ENCODE measurements at regions not wholly inside any gene's neighbourhood (a gene's known extent, or its start where the extent isn't known, plus 50 kb on each side); places are given as distances from the start of the nearest gene placed in this dataset.

DNA sequence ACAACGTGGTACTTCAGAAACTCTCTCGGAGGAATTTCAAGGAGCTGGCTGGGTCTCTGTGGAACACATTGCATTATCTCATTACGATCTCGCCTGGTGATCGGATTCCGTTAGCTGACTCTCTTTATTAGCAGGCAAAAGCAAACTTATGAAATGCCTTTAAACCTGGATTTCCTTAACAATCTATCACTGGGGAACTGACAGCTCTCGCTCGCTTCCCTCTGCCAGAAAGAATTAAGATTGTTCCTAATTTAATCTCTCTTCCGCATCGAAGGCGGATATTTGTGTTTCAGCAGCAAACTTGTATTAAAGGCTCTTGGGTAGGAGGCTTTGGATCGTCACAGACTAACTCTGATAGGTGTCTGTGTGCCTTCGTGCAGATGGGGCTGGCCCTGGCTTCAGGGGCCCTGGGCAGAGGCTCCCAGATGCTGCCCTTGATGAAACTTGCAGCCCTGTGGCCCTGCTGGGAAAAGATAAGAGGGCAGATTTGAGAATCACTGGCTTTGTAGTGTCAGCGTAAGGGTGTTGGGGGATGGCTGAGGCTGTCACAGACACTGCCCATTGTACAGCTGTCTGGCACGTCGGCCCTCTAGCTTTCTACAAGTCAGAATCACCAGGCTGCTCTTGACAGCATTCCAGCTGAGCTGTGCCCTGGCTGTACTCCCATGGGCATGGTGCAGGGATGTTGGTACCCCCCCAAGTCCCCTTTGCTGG lies 162.2 kb upstream of the NECTIN1 start:
- H3K27me3 ChIP-seq (ENCODE audit: control insufficient read depth in 2 of 2, insufficient read depth in 2 of 2, low read length in 2 of 2) = peaks cover 0 to 2% of the 10 kb centered on the region in 2 donors
- H3K27ac ChIP-seq (ENCODE audit: low read depth in 2 of 2, low read length in 2 of 2) = no peak overlapping the region
- no peak overlapping the region for H3K9ac ChIP-seq (ENCODE audit: low read depth in 1 of 2, low read length in 2 of 2)
- H3K36me3 ChIP-seq (ENCODE audit: control insufficient read depth in 2 of 2, insufficient read depth in 2 of 2, low read length in 2 of 2) = no peaks in the 10 kb centered on the region
- no peak overlapping the region for H3K4me3 ChIP-seq (ENCODE audit: low read length in 2 of 2)
- H3K9me3 ChIP-seq (ENCODE audit: control insufficient read depth in 2 of 2, low read length in 2 of 2) = no peaks in the 10 kb centered on the region
- H3K4me1 ChIP-seq (ENCODE audit: control insufficient read depth in 2 of 2, insufficient read depth in 2 of 2, low read length in 2 of 2) = peaks cover 3 to 19% of the 10 kb centered on the region in 2 donors

DNA sequence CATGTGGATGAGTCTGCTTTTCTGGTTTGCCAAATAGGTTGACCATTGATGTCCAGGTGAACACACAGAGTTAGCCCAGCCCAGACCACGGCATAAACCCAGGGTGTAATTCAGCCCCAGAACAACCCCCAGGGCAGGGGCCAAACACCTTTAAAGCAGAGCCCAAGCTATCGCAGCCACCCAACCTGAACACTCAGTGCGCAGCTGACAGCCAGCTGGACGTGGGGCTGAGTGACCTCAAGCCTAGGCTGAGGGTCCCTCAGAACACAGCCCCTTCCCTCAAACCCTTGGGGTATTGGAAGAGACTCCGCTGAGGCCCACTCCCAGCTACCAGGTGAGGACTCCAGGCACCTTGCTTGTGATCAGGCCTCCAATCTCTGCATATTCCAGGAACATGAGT lies 161.5 kb upstream of the NECTIN1 start:
- Histone ChIP-seq H3K9me3 (ENCODE audit: control insufficient read depth in 2 of 2, low read length in 2 of 2) (no peaks in the 10 kb centered on the region), H3K27me3 (ENCODE audit: control insufficient read depth in 2 of 2, insufficient read depth in 2 of 2, low read length in 2 of 2) (peaks cover 0 to 2% of the 10 kb centered on the region in 2 donors), H3K4me1 (ENCODE audit: control insufficient read depth in 2 of 2, insufficient read depth in 2 of 2, low read length in 2 of 2) (peaks cover 3 to 22% of the 10 kb centered on the region in 2 donors), H3K9ac (ENCODE audit: low read depth in 1 of 2, low read length in 2 of 2) (no peak overlapping the region), H3K36me3 (ENCODE audit: control insufficient read depth in 2 of 2, insufficient read depth in 2 of 2, low read length in 2 of 2) (no peaks in the 10 kb centered on the region), H3K4me3 (ENCODE audit: low read length in 2 of 2) (no peak overlapping the region), H3K27ac (ENCODE audit: low read depth in 2 of 2, low read length in 2 of 2) (no peak overlapping the region)

DNA sequence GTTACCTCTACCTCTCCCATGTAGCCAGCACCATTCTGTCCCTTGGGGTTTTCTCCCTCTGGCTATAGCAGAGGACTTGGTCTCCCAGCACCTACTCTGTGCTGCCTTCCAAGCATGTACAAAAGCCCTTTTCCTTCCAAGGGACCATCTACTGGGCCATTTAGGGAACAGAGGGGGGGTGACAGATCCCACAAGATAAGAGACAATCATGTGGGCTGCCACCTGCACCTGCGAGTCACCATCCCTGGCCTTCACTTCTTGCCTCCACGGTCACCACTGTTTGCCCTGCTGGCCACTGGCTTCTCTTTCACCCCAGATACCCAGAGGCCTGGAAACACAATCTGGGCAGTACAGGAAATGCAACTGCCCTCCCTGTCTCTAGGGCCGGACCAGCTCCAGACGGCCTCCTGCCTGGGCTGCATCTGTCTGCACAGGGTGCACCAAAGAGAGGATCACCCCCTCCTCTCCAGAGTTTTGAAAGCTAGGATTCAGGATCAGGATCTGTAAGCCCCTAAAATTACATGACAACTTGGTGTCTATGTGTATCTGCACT lies 160.8 kb upstream of the NECTIN1 start:
- no peak overlapping the region for H3K4me3 ChIP-seq (ENCODE audit: low read length in 2 of 2)
- no peak overlapping the region for H3K27ac ChIP-seq (ENCODE audit: low read depth in 2 of 2, low read length in 2 of 2)
- H3K9ac ChIP-seq (ENCODE audit: low read depth in 1 of 2, low read length in 2 of 2) = no peak overlapping the region
- peaks cover 3 to 22% of the 10 kb centered on the region in 2 donors for H3K4me1 ChIP-seq (ENCODE audit: control insufficient read depth in 2 of 2, insufficient read depth in 2 of 2, low read length in 2 of 2)
- no peaks in the 10 kb centered on the region for H3K9me3 ChIP-seq (ENCODE audit: control insufficient read depth in 2 of 2, low read length in 2 of 2)
- H3K36me3 ChIP-seq (ENCODE audit: control insufficient read depth in 2 of 2, insufficient read depth in 2 of 2, low read length in 2 of 2) = no peaks in the 10 kb centered on the region
- peaks cover 0 to 2% of the 10 kb centered on the region in 2 donors for H3K27me3 ChIP-seq (ENCODE audit: control insufficient read depth in 2 of 2, insufficient read depth in 2 of 2, low read length in 2 of 2)

DNA sequence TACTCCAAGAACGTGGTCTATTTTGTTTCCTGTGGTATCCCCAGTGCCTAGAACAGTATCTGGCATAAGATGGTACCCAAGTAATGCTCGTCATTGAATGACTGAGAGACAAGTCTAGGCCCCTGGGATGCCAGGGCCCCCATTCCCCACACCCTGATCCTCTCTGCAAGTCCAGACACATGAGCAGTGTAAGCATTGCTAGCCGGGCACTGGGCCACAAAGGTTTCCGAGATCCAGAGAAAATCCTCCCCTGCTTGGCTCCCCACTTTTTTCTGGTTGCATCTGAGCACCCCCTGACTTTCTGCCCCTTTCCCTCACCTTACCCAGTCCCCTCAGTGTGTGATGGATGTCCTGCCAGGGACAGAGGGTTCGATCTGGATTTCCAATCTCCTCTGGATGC lies 160.1 kb upstream of the NECTIN1 start:
- H3K27ac ChIP-seq (ENCODE audit: low read depth in 2 of 2, low read length in 2 of 2) = no peak overlapping the region
- peaks cover 0 to 2% of the 10 kb centered on the region in 2 donors for H3K27me3 ChIP-seq (ENCODE audit: control insufficient read depth in 2 of 2, insufficient read depth in 2 of 2, low read length in 2 of 2)
- peaks cover 3 to 22% of the 10 kb centered on the region in 2 donors for H3K4me1 ChIP-seq (ENCODE audit: control insufficient read depth in 2 of 2, insufficient read depth in 2 of 2, low read length in 2 of 2)
- no peaks in the 10 kb centered on the region for H3K9me3 ChIP-seq (ENCODE audit: control insufficient read depth in 2 of 2, low read length in 2 of 2)
- H3K4me3 ChIP-seq (ENCODE audit: low read length in 2 of 2) = no peak overlapping the region
- H3K36me3 ChIP-seq (ENCODE audit: control insufficient read depth in 2 of 2, insufficient read depth in 2 of 2, low read length in 2 of 2) = no peaks in the 10 kb centered on the region
- no peak overlapping the region for H3K9ac ChIP-seq (ENCODE audit: low read depth in 1 of 2, low read length in 2 of 2)

DNA sequence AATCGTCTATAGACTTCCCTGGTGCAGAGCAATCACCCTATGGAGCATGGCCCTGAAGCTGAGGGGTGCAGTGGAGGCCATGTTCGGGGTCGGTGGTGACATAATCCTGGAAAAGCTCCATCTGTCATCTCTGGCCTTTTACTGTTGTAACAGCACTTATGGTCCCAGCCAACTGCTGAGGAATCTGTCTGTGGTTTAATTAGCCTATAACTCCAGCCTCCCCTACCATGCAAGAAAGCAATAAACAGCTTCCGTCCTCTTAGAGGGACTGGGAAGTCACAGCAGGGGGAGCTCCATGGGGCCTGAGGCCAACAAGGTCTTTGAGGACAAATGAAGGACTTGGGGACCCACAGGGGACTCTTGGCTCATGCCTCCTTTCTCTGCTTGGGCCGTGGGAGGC lies 159.1 kb upstream of the NECTIN1 start:
- peaks cover 0 to 2% of the 10 kb centered on the region in 2 donors for H3K27me3 ChIP-seq (ENCODE audit: control insufficient read depth in 2 of 2, insufficient read depth in 2 of 2, low read length in 2 of 2)
- no peak overlapping the region for H3K4me3 ChIP-seq (ENCODE audit: low read length in 2 of 2)
- H3K27ac ChIP-seq (ENCODE audit: low read depth in 2 of 2, low read length in 2 of 2) = no peak overlapping the region
- no peaks in the 10 kb centered on the region for H3K36me3 ChIP-seq (ENCODE audit: control insufficient read depth in 2 of 2, insufficient read depth in 2 of 2, low read length in 2 of 2)
- H3K9me3 ChIP-seq (ENCODE audit: control insufficient read depth in 2 of 2, low read length in 2 of 2) = no peaks in the 10 kb centered on the region
- peaks cover 3 to 22% of the 10 kb centered on the region in 2 donors for H3K4me1 ChIP-seq (ENCODE audit: control insufficient read depth in 2 of 2, insufficient read depth in 2 of 2, low read length in 2 of 2)
- H3K9ac ChIP-seq (ENCODE audit: low read depth in 1 of 2, low read length in 2 of 2) = no peak overlapping the region

DNA sequence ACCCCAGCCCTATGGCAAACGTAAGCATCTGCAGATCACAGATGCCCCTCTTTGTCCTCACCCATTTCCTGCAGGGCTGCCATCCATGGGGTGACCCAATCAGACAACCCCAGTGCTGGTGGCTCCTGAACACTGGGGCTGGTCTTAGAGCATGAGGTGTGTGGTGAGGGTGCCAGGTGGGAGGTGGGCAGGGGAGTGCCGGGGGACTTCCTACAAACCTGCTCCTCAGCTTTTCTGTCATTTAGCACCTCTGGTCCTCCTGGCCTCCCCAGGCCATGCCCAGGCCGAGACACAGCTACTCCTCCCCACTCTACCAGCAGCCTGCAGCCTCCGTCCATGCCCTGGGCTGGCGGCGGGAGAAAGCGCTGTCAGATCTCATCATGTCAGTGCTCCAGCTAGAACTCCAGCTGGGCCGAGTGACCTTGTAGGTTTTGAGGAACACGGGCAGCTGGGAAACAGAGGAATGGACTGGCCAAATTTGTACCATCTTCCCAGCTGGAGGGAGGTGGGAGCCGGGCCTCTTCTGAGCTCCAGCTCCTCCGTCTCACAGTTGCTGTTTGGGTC lies 157.7 kb upstream of the NECTIN1 start:
- no peak overlapping the region for H3K4me3 ChIP-seq (ENCODE audit: low read length in 2 of 2)
- no peak overlapping the region for H3K9ac ChIP-seq (ENCODE audit: low read depth in 1 of 2, low read length in 2 of 2)
- H3K9me3 ChIP-seq (ENCODE audit: control insufficient read depth in 2 of 2, low read length in 2 of 2) = no peaks in the 10 kb centered on the region
- H3K4me1 ChIP-seq (ENCODE audit: control insufficient read depth in 2 of 2, insufficient read depth in 2 of 2, low read length in 2 of 2) = peaks cover 3 to 24% of the 10 kb centered on the region in 2 donors
- H3K27ac ChIP-seq (ENCODE audit: low read depth in 2 of 2, low read length in 2 of 2) = peak overlapping the region; percentile 32 to 61
- H3K36me3 ChIP-seq (ENCODE audit: control insufficient read depth in 2 of 2, insufficient read depth in 2 of 2, low read length in 2 of 2) = no peaks in the 10 kb centered on the region
- peaks cover 0 to 2% of the 10 kb centered on the region in 2 donors for H3K27me3 ChIP-seq (ENCODE audit: control insufficient read depth in 2 of 2, insufficient read depth in 2 of 2, low read length in 2 of 2)

DNA sequence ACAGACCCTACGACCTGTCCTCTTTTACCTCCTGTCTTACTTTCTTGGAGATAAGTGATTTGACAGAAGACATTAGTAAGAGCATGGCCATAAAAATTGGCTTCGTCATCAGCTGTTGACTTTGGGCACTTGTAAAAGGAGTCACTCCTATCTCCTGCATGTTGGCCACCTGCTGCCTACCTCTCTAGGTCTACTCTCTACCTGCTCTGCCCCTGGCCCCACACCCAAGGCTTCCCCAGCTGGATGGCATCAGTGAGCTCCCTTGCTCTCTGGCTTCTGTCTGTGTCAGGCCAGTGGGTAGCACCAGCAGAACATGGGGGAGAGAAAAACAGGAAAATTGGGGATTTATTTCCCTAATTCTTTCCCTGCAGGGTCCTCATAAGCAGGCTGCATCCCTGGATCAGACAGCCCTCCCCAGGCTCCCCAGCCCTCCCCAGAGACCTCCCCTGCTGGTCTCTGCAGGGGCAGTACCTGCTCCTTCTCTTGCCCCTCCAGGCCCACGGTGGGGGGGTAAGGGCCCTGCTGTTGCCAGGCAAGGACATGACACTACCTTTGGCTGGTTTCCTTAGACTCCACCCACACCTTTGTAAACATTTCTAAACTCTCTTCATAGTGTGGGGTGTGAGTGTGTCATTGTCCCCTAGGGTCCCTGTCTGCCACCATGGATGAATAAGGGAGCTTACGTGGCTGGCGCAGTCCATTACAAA lies 157.0 kb upstream of the NECTIN1 start:
- H3K27ac ChIP-seq (ENCODE audit: low read depth in 2 of 2, low read length in 2 of 2) = peak overlapping the region; percentile 32 to 61
- no peak overlapping the region for H3K4me3 ChIP-seq (ENCODE audit: low read length in 2 of 2)
- no peak overlapping the region for H3K9ac ChIP-seq (ENCODE audit: low read depth in 1 of 2, low read length in 2 of 2)
- no peaks in the 10 kb centered on the region for H3K36me3 ChIP-seq (ENCODE audit: control insufficient read depth in 2 of 2, insufficient read depth in 2 of 2, low read length in 2 of 2)
- peaks cover 0 to 2% of the 10 kb centered on the region in 2 donors for H3K27me3 ChIP-seq (ENCODE audit: control insufficient read depth in 2 of 2, insufficient read depth in 2 of 2, low read length in 2 of 2)
- no peaks in the 10 kb centered on the region for H3K9me3 ChIP-seq (ENCODE audit: control insufficient read depth in 2 of 2, low read length in 2 of 2)
- H3K4me1 ChIP-seq (ENCODE audit: control insufficient read depth in 2 of 2, insufficient read depth in 2 of 2, low read length in 2 of 2) = peaks cover 3 to 24% of the 10 kb centered on the region in 2 donors

DNA sequence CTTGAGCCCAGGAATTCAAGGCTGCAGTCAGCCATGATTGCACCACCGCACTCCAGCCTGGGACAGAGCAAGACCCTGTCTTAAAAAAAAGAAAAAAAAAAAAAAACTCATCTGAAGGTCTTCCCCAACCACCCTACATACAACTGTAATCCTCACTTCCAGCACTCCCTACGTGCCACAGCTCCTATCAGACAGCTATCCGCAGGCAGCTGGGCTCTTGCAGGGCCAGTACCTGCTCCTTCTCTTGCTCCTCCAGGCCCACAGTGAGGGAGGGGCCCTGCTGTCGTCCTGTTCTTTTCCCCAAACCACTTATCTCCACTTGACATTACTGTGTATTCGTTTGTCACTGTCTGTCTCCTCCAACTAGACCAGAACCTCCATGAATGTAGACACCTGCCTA lies 156.1 kb upstream of the NECTIN1 start:
- no peaks in the 10 kb centered on the region for H3K9me3 ChIP-seq (ENCODE audit: control insufficient read depth in 2 of 2, low read length in 2 of 2)
- H3K27me3 ChIP-seq (ENCODE audit: control insufficient read depth in 2 of 2, insufficient read depth in 2 of 2, low read length in 2 of 2) = peaks cover 0 to 2% of the 10 kb centered on the region in 2 donors
- no peak overlapping the region for H3K4me3 ChIP-seq (ENCODE audit: low read length in 2 of 2)
- no peaks in the 10 kb centered on the region for H3K36me3 ChIP-seq (ENCODE audit: control insufficient read depth in 2 of 2, insufficient read depth in 2 of 2, low read length in 2 of 2)
- peak overlapping the region in 1 of 2 donors; percentile 26 for H3K27ac ChIP-seq (ENCODE audit: low read depth in 2 of 2, low read length in 2 of 2)
- peaks cover 3 to 23% of the 10 kb centered on the region in 2 donors for H3K4me1 ChIP-seq (ENCODE audit: control insufficient read depth in 2 of 2, insufficient read depth in 2 of 2, low read length in 2 of 2)
- no peak overlapping the region for H3K9ac ChIP-seq (ENCODE audit: low read depth in 1 of 2, low read length in 2 of 2)

DNA sequence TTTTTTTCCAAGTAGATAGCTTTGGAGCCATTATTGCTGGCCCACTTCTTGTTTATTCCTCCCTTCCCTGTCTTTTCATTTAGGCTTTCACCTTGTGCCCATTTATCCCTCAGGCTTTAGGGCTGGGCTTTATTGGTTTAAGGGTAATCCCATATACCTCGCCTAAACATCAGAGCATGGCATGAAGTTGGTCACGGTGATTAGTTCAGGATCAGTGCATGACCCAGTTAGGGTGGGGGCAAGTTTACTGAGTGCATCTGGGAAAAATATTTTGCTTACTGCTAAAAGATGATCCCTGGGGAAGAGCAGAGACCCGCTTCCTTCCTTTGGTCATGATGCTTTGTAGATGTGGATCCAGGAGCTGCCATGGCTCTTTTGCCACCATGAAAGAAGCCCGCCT lies 153.3 kb upstream of the NECTIN1 start:
- Histone ChIP-seq H3K4me3 (ENCODE audit: low read length in 2 of 2) (no peak overlapping the region), H3K36me3 (ENCODE audit: control insufficient read depth in 2 of 2, insufficient read depth in 2 of 2, low read length in 2 of 2) (no peaks in the 10 kb centered on the region), H3K27ac (ENCODE audit: low read depth in 2 of 2, low read length in 2 of 2) (no peak overlapping the region), H3K9me3 (ENCODE audit: control insufficient read depth in 2 of 2, low read length in 2 of 2) (no peaks in the 10 kb centered on the region), H3K27me3 (ENCODE audit: control insufficient read depth in 2 of 2, insufficient read depth in 2 of 2, low read length in 2 of 2) (peaks cover 0 to 1% of the 10 kb centered on the region in 2 donors), H3K4me1 (ENCODE audit: control insufficient read depth in 2 of 2, insufficient read depth in 2 of 2, low read length in 2 of 2) (peaks cover 0 to 16% of the 10 kb centered on the region in 2 donors), H3K9ac (ENCODE audit: low read depth in 1 of 2, low read length in 2 of 2) (no peak overlapping the region)

DNA sequence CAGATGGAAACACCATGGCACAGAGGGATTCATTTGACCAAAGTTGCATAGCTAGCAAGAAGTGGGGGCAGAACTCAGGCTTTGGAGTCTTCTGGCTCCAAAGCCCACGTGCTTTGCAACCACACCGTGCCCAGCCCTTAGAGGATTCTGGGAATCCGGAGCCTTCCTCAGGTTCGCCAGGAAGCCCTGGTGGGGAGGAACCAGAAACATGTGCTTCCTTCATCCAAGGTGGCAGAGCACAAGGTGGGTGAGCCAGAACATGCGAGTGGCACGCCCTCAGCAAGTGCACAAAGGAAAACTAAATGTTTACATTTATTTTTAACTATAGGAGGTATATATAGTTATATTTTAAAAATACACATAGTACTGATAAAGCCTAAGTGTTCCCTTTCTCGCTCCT lies 151.9 kb upstream of the NECTIN1 start:
- no peaks in the 10 kb centered on the region for H3K36me3 ChIP-seq (ENCODE audit: control insufficient read depth in 2 of 2, insufficient read depth in 2 of 2, low read length in 2 of 2)
- H3K9me3 ChIP-seq (ENCODE audit: control insufficient read depth in 2 of 2, low read length in 2 of 2) = no peaks in the 10 kb centered on the region
- H3K27me3 ChIP-seq (ENCODE audit: control insufficient read depth in 2 of 2, insufficient read depth in 2 of 2, low read length in 2 of 2) = no peaks in the 10 kb centered on the region
- no peak overlapping the region for H3K9ac ChIP-seq (ENCODE audit: low read depth in 1 of 2, low read length in 2 of 2)
- no peak overlapping the region for H3K4me3 ChIP-seq (ENCODE audit: low read length in 2 of 2)
- H3K27ac ChIP-seq (ENCODE audit: low read depth in 2 of 2, low read length in 2 of 2) = peak overlapping the region; percentile 65
- peaks cover 0 to 9% of the 10 kb centered on the region in 2 donors for H3K4me1 ChIP-seq (ENCODE audit: control insufficient read depth in 2 of 2, insufficient read depth in 2 of 2, low read length in 2 of 2)

Measured in mucosa of rectum (tissue), 2 donors.